Activated T-helper 17 cell treated with anti-CD3 and anti-CD28 coated beads, Interleukin-2, amount 50 U/mL, for 72 hours (primary cell): ENCODE measurements at regions not wholly inside any gene's neighbourhood (a gene's known extent, or its start where the extent isn't known, plus 50 kb on each side); places are given as distances from the start of the nearest gene placed in this dataset.

Experiments
- ATAC-seq: fragments of 150-1000 bp; cut with Tn5 transposase; replicated peaks from 2 replicates; pipeline ENCODE4 v1.10.0; 2021; ENCODE audit warnings: mild to moderate bottlenecking, moderate library complexity
- H3K27ac Mint-ChIP-seq: one replicate; pipeline ENCODE4 v1.8.0; 2022; ENCODE audit warnings: mixed read lengths
- H3K27me3 Mint-ChIP-seq: one replicate; pipeline ENCODE4 v1.8.0; 2022; ENCODE audit warnings: mixed read lengths
- H3K36me3 Mint-ChIP-seq: one replicate; pipeline ENCODE4 v1.8.0; 2022; ENCODE audit warnings: low read depth, mild to moderate bottlenecking, mixed read lengths
- H3K4me1 Mint-ChIP-seq: one replicate; pipeline ENCODE4 v1.8.0; 2022; ENCODE audit warnings: mixed read lengths
- H3K4me3 Mint-ChIP-seq: one replicate; pipeline ENCODE4 v1.8.0; 2022; ENCODE audit warnings: mild to moderate bottlenecking, mixed read lengths
- H3K9me3 Mint-ChIP-seq: one replicate; pipeline ENCODE4 v1.8.0; 2022; ENCODE audit warnings: mixed read lengths

- Mint-ChIP-seq H3K27me3 (peaks cover 37% of the 10 kb centered on the region), H3K36me3 (no peaks in the 10 kb centered on the region), H3K4me1 (no peaks in the 10 kb centered on the region), H3K4me3 (no peak overlapping the region), H3K27ac (no peak overlapping the region), H3K9me3 (no peaks in the 10 kb centered on the region)
- ATAC-seq = no peak
These were observed 759.6 kb downstream of the RAB28 start for GRCh38 chr4:12724510-12724909.

- H3K4me1 Mint-ChIP-seq = no peaks in the 10 kb centered on the region
- H3K27ac Mint-ChIP-seq = no peak overlapping the region
- H3K9me3 Mint-ChIP-seq = no peaks in the 10 kb centered on the region
- peaks cover 38% of the 10 kb centered on the region for H3K27me3 Mint-ChIP-seq
- H3K36me3 Mint-ChIP-seq = no peaks in the 10 kb centered on the region
- ATAC-seq = no peak
- H3K4me3 Mint-ChIP-seq = no peak overlapping the region
These were observed 760.2 kb downstream of the RAB28 start for GRCh38 chr4:12723849-12724447.

GRCh38 chr4:12716896-12717295 is 767.2 kb downstream of the RAB28 start:
- Mint-ChIP-seq H3K4me1 (no peaks in the 10 kb centered on the region), H3K27me3 (peaks cover 17% of the 10 kb centered on the region), H3K36me3 (no peaks in the 10 kb centered on the region), H3K27ac (no peak overlapping the region), H3K4me3 (no peak overlapping the region), H3K9me3 (no peaks in the 10 kb centered on the region)
- ATAC-seq = no peak

- no peak overlapping the region for H3K4me3 Mint-ChIP-seq
- no peaks in the 10 kb centered on the region for H3K4me1 Mint-ChIP-seq
- no peaks in the 10 kb centered on the region for H3K9me3 Mint-ChIP-seq
- no peak overlapping the region for H3K27ac Mint-ChIP-seq
- H3K27me3 Mint-ChIP-seq = no peaks in the 10 kb centered on the region
- peak; percentile 38 for ATAC-seq
- H3K36me3 Mint-ChIP-seq = no peaks in the 10 kb centered on the region
These were observed 771.3 kb downstream of the RAB28 start for GRCh38 chr4:12712648-12713339.

- H3K36me3 Mint-ChIP-seq = no peaks in the 10 kb centered on the region
- peaks cover 3% of the 10 kb centered on the region for H3K9me3 Mint-ChIP-seq
- peaks cover 3% of the 10 kb centered on the region for H3K27me3 Mint-ChIP-seq
- no peak overlapping the region for H3K27ac Mint-ChIP-seq
- ATAC-seq = no peak
- H3K4me3 Mint-ChIP-seq = no peak overlapping the region
- H3K4me1 Mint-ChIP-seq = no peaks in the 10 kb centered on the region
These were observed 776.6 kb downstream of the RAB28 start for GRCh38 chr4:12707381-12708175.

- Mint-ChIP-seq H3K9me3 (peaks cover 3% of the 10 kb centered on the region), H3K4me1 (no peaks in the 10 kb centered on the region), H3K36me3 (no peaks in the 10 kb centered on the region), H3K27me3 (peaks cover 3% of the 10 kb centered on the region), H3K27ac (no peak overlapping the region), H3K4me3 (no peak overlapping the region)
- no peak for ATAC-seq
These were observed 781.1 kb downstream of the RAB28 start for GRCh38 chr4:12703036-12703435.

- Mint-ChIP-seq H3K27me3 (no peaks in the 10 kb centered on the region), H3K9me3 (no peaks in the 10 kb centered on the region), H3K27ac (no peak overlapping the region), H3K4me3 (no peak overlapping the region), H3K4me1 (no peaks in the 10 kb centered on the region), H3K36me3 (no peaks in the 10 kb centered on the region)
- no peak for ATAC-seq
These were observed 782.8 kb downstream of the RAB28 start for GRCh38 chr4:12701384-12701783.

- H3K36me3 Mint-ChIP-seq = no peaks in the 10 kb centered on the region
- no peaks in the 10 kb centered on the region for H3K9me3 Mint-ChIP-seq
- no peaks in the 10 kb centered on the region for H3K27me3 Mint-ChIP-seq
- no peak for ATAC-seq
- no peak overlapping the region for H3K4me3 Mint-ChIP-seq
- H3K4me1 Mint-ChIP-seq = no peaks in the 10 kb centered on the region
- no peak overlapping the region for H3K27ac Mint-ChIP-seq
These were observed 786.2 kb downstream of the RAB28 start for GRCh38 chr4:12697970-12698369.

- no peak for ATAC-seq
- Mint-ChIP-seq H3K9me3 (peaks cover 4% of the 10 kb centered on the region), H3K27me3 (peaks cover 4% of the 10 kb centered on the region), H3K4me3 (no peak overlapping the region), H3K27ac (no peak overlapping the region), H3K36me3 (no peaks in the 10 kb centered on the region), H3K4me1 (no peaks in the 10 kb centered on the region)
These were observed 791.3 kb downstream of the RAB28 start for GRCh38 chr4:12692815-12693214.

- no peaks in the 10 kb centered on the region for H3K36me3 Mint-ChIP-seq
- H3K9me3 Mint-ChIP-seq = peaks cover 4% of the 10 kb centered on the region
- H3K4me3 Mint-ChIP-seq = no peak overlapping the region
- peaks cover 4% of the 10 kb centered on the region for H3K27me3 Mint-ChIP-seq
- H3K27ac Mint-ChIP-seq = no peak overlapping the region
- no peak for ATAC-seq
- no peaks in the 10 kb centered on the region for H3K4me1 Mint-ChIP-seq
These were observed 793.0 kb downstream of the RAB28 start for GRCh38 chr4:12691168-12691567.

GRCh38 chr4:12689457-12689856 is 794.7 kb downstream of the RAB28 start:
- no peaks in the 10 kb centered on the region for H3K4me1 Mint-ChIP-seq
- H3K36me3 Mint-ChIP-seq = no peaks in the 10 kb centered on the region
- no peak overlapping the region for H3K4me3 Mint-ChIP-seq
- H3K27ac Mint-ChIP-seq = no peak overlapping the region
- H3K27me3 Mint-ChIP-seq = peaks cover 4% of the 10 kb centered on the region
- peaks cover 4% of the 10 kb centered on the region for H3K9me3 Mint-ChIP-seq
- no peak for ATAC-seq

GRCh38 chr4:12679217-12679616 is 804.9 kb downstream of the RAB28 start:
- Mint-ChIP-seq H3K36me3 (no peaks in the 10 kb centered on the region), H3K27me3 (peaks cover 7% of the 10 kb centered on the region), H3K9me3 (peaks cover 6% of the 10 kb centered on the region), H3K4me1 (no peaks in the 10 kb centered on the region), H3K27ac (no peak overlapping the region), H3K4me3 (no peak overlapping the region)
- no peak for ATAC-seq

GRCh38 chr4:12674184-12674583 is 810.0 kb downstream of the RAB28 start:
- H3K27ac Mint-ChIP-seq = no peak overlapping the region
- ATAC-seq = no peak

GRCh38 chr4:12672303-12672702 is 811.8 kb downstream of the RAB28 start:
- Mint-ChIP-seq H3K9me3 (peaks cover 18% of the 10 kb centered on the region), H3K4me1 (no peaks in the 10 kb centered on the region), H3K27ac (no peak overlapping the region), H3K27me3 (peaks cover 4% of the 10 kb centered on the region), H3K4me3 (no peak overlapping the region), H3K36me3 (no peaks in the 10 kb centered on the region)
- ATAC-seq = no peak

More at GRCh38 chr4:12674184-12674583, 810.0 kb downstream of the RAB28 start:
- no peaks in the 10 kb centered on the region for H3K4me1 Mint-ChIP-seq
- no peaks in the 10 kb centered on the region for H3K36me3 Mint-ChIP-seq
- H3K27me3 Mint-ChIP-seq = peaks cover 4% of the 10 kb centered on the region
- H3K4me3 Mint-ChIP-seq = no peak overlapping the region
- H3K9me3 Mint-ChIP-seq = peaks cover 15% of the 10 kb centered on the region

- H3K4me1 Mint-ChIP-seq = no peaks in the 10 kb centered on the region
- peaks cover 3% of the 10 kb centered on the region for H3K9me3 Mint-ChIP-seq
- no peaks in the 10 kb centered on the region for H3K27me3 Mint-ChIP-seq
- H3K36me3 Mint-ChIP-seq = no peaks in the 10 kb centered on the region
- ATAC-seq = no peak
- H3K4me3 Mint-ChIP-seq = no peak overlapping the region
- H3K27ac Mint-ChIP-seq = no peak overlapping the region
These were observed 826.0 kb downstream of the RAB28 start for GRCh38 chr4:12658146-12658545.
